ENCODE measurements at regions not wholly inside any gene's neighbourhood (a gene's known extent, or its start where the extent isn't known, plus 50 kb on each side); places are given as distances from the start of the nearest gene placed in this dataset.

DNA sequence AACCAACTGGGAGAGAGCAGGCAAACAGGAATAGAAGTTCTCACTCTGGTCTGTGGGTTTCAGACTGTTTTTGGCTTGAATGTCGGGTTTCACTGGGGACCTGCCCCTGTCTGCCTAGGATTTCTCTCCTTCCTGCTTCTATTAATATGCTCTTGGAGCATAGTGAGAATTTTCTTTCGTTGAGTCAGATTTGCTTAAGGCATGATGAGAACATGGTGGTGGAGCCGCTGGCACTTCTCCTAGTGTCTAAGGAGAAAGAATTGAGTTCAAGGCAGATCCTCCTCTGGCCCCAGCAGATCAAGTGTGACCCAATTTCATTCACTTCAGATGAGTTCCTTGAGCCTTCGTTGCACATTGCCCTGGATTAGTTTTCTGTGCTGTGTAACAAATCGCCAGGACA lies 103.9 kb upstream of the HS6ST1 start:
- Histone ChIP-seq H3K4me3 (replicated peaks; ENCODE audit: insufficient read depth, low read length) (no peak overlapping the region), H3K27ac (replicated peaks) (no peak overlapping the region), H3K27me3 (ENCODE audit: insufficient read depth, poor library complexity, severe bottlenecking) (no peaks in the 10 kb centered on the region)

DNA sequence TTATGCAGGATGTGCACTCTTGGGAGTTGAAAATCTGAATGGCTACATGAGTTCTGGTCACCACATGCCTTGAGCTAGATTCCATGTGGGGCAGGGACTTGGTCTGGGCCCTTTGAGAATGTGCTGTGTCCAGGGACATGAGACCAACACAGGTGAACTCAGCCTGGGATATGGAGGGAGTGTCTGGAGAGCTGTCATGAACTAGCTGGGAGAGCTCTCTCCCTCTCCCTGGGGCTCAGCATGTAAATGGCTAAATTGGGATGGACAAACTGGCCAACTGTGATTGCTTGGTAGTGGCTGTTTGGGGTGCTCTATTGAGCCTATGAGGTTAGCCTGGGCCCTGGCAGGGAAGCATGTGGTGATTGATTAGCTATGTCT lies 105.1 kb upstream of the HS6ST1 start:
- no peak overlapping the region for H3K27ac ChIP-seq (replicated peaks)
- H3K27me3 ChIP-seq (ENCODE audit: insufficient read depth, poor library complexity, severe bottlenecking), result no peaks in the 10 kb centered on the region
- TF ChIP-seq POLR2AphosphoS5 (IDR thresholded peaks at IDR 0.05; ENCODE audit: low read depth), result no peak
- no peak for TF ChIP-seq SPI1 (IDR thresholded peaks at IDR 0.05; ENCODE audit: borderline replicate concordance, low read depth)
- TF ChIP-seq, protein P1, sequence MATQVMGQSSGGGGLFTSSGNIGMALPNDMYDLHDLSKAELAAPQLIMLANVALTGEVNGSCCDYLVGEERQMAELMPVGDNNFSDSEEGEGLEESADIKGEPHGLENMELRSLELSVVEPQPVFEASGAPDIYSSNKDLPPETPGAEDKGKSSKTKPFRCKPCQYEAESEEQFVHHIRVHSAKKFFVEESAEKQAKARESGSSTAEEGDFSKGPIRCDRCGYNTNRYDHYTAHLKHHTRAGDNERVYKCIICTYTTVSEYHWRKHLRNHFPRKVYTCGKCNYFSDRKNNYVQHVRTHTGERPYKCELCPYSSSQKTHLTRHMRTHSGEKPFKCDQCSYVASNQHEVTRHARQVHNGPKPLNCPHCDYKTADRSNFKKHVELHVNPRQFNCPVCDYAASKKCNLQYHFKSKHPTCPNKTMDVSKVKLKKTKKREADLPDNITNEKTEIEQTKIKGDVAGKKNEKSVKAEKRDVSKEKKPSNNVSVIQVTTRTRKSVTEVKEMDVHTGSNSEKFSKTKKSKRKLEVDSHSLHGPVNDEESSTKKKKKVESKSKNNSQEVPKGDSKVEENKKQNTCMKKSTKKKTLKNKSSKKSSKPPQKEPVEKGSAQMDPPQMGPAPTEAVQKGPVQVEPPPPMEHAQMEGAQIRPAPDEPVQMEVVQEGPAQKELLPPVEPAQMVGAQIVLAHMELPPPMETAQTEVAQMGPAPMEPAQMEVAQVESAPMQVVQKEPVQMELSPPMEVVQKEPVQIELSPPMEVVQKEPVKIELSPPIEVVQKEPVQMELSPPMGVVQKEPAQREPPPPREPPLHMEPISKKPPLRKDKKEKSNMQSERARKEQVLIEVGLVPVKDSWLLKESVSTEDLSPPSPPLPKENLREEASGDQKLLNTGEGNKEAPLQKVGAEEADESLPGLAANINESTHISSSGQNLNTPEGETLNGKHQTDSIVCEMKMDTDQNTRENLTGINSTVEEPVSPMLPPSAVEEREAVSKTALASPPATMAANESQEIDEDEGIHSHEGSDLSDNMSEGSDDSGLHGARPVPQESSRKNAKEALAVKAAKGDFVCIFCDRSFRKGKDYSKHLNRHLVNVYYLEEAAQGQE (IDR thresholded peaks at IDR 0.05; ENCODE audit: insufficient replicate concordance, low read depth), result no peak
- TF ChIP-seq GABPA (IDR thresholded peaks at IDR 0.05; ENCODE audit: low read depth), result no peak
- TF ChIP-seq, protein P2, sequence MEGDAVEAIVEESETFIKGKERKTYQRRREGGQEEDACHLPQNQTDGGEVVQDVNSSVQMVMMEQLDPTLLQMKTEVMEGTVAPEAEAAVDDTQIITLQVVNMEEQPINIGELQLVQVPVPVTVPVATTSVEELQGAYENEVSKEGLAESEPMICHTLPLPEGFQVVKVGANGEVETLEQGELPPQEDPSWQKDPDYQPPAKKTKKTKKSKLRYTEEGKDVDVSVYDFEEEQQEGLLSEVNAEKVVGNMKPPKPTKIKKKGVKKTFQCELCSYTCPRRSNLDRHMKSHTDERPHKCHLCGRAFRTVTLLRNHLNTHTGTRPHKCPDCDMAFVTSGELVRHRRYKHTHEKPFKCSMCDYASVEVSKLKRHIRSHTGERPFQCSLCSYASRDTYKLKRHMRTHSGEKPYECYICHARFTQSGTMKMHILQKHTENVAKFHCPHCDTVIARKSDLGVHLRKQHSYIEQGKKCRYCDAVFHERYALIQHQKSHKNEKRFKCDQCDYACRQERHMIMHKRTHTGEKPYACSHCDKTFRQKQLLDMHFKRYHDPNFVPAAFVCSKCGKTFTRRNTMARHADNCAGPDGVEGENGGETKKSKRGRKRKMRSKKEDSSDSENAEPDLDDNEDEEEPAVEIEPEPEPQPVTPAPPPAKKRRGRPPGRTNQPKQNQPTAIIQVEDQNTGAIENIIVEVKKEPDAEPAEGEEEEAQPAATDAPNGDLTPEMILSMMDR (IDR thresholded peaks at IDR 0.05; ENCODE audit: insufficient read depth, low read length), result no peak

More for the DNA sequence above, 103.9 kb upstream of the HS6ST1 start:
- TF ChIP-seq GABPA (IDR thresholded peaks at IDR 0.05; ENCODE audit: low read depth) (no peak), POLR2AphosphoS5 (IDR thresholded peaks at IDR 0.05; ENCODE audit: low read depth) (no peak), SPI1 (IDR thresholded peaks at IDR 0.05; ENCODE audit: borderline replicate concordance, low read depth) (no peak)
- TF ChIP-seq, protein P1 (IDR thresholded peaks at IDR 0.05; ENCODE audit: insufficient replicate concordance, low read depth), result no peak
- TF ChIP-seq, protein P2 (IDR thresholded peaks at IDR 0.05; ENCODE audit: insufficient read depth, low read length), result no peak
- no peak for DNase-seq (ENCODE audit: low read depth in 1 of 2, low spot score in 1 of 2)

DNA sequence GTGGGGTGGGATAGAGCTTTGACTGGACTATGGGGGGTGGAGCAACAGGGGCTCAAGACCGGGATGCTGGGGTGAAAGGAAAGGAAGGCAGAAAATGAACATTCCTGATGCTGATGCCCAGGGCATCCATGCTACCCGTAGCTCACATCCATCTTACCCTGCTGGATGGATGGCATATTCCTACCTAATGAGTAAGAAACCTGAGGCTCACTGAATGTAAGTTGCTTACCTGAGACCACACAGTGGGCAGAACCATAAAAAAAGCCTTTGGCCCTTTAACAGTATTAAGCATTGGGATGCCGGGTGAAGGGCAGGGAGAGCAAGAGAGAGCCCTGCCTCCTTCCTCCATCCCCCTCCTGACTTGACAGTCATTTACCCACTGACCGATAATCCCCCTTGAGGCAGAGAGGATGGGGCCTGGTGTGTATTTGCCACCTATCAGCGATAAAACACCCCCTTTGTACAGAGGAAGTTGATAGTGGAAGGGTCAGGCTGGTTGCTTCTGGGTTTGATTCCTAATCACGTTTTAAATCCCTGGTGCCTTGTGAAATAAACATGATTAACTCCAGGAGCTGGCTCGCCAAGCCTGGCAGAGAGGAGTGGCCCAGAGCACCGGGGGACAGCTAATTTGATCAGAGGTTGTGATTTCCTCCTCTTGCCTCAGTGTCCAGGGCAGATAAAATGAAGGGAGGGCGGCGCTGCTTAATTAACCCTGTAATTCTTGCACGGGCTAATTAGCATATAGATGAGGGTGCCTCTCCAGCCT lies 105.9 kb upstream of the HS6ST1 start:
- Histone ChIP-seq H3K4me3 (replicated peaks; ENCODE audit: insufficient read depth, low read length) (no peak overlapping the region), H3K27ac (replicated peaks) (no peak overlapping the region), H3K27me3 (ENCODE audit: insufficient read depth, poor library complexity, severe bottlenecking) (no peaks in the 10 kb centered on the region)
- TF ChIP-seq SPI1 (IDR thresholded peaks at IDR 0.05; ENCODE audit: borderline replicate concordance, low read depth) (no peak), POLR2AphosphoS5 (IDR thresholded peaks at IDR 0.05; ENCODE audit: low read depth) (no peak), GABPA (IDR thresholded peaks at IDR 0.05; ENCODE audit: low read depth) (no peak)
- TF ChIP-seq, protein P2 (IDR thresholded peaks at IDR 0.05; ENCODE audit: insufficient read depth, low read length), result no peak
- TF ChIP-seq, protein P1 (IDR thresholded peaks at IDR 0.05; ENCODE audit: insufficient replicate concordance, low read depth), result no peak
- DNase-seq (ENCODE audit: low read depth in 1 of 2, low spot score in 1 of 2), result no peak

More for the DNA sequence above, 105.1 kb upstream of the HS6ST1 start:
- no peak for DNase-seq (ENCODE audit: low read depth in 1 of 2, low spot score in 1 of 2)
- H3K4me3 ChIP-seq (replicated peaks; ENCODE audit: insufficient read depth, low read length), result no peak overlapping the region

Measured in HL-60 (cell line).